ENCODE measurements at regions not wholly inside any gene's neighbourhood (a gene's known extent, or its start where the extent isn't known, plus 50 kb on each side); places are given as distances from the start of the nearest gene placed in this dataset.

GRCh38 chr2:47652061-47652690, 81.4 kb upstream of the KCNK12 start:
- TF ChIP-seq, protein P1, sequence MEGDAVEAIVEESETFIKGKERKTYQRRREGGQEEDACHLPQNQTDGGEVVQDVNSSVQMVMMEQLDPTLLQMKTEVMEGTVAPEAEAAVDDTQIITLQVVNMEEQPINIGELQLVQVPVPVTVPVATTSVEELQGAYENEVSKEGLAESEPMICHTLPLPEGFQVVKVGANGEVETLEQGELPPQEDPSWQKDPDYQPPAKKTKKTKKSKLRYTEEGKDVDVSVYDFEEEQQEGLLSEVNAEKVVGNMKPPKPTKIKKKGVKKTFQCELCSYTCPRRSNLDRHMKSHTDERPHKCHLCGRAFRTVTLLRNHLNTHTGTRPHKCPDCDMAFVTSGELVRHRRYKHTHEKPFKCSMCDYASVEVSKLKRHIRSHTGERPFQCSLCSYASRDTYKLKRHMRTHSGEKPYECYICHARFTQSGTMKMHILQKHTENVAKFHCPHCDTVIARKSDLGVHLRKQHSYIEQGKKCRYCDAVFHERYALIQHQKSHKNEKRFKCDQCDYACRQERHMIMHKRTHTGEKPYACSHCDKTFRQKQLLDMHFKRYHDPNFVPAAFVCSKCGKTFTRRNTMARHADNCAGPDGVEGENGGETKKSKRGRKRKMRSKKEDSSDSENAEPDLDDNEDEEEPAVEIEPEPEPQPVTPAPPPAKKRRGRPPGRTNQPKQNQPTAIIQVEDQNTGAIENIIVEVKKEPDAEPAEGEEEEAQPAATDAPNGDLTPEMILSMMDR (IDR thresholded peaks at IDR 0.05) = no peak
- no peak for TF ChIP-seq POLR2A (IDR thresholded peaks at IDR 0.05)
